ENCODE measurements at regions not wholly inside any gene's neighbourhood (a gene's known extent, or its start where the extent isn't known, plus 50 kb on each side); places are given as distances from the start of the nearest gene placed in this dataset.

DNA sequence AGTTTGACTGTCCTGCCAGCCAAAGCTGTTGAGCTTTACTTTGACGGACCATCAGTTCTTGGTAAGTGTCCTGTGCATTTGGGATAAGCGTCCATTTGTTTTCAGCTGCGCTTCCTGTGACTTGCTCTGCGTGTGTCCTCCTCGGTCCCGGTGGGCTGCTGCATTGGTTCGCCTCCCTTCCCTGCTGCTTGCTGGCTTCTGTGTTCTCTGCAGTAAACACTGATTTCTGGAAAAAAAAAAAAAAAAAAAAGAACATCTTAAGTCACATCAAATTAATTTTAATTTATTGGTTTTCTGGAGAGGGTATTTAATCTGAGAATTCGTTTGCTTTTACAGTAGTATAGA is 264.1 kb downstream of the SEC23A start:
- Histone ChIP-seq H2AFZ (ENCODE audit: low read depth, low read length) (no peak overlapping the region), H3K27ac (ENCODE audit: extremely low read depth, low read depth, low read length) (no peak overlapping the region), H3K27me3 (ENCODE audit: control insufficient read depth in 2 of 2, insufficient read depth in 2 of 2, low read length in 2 of 2) (no peaks in the 10 kb centered on the region; a peak in 1 of 5 replicates), H3K9me3 (replicated peaks; ENCODE audit: control insufficient read depth, insufficient read depth, low read depth, low read length) (no peaks in the 10 kb centered on the region), H3K79me2 (ENCODE audit: control insufficient read depth, insufficient read depth, low read length) (no peaks in the 10 kb centered on the region), H3K9me1 (ENCODE audit: control insufficient read depth, insufficient read depth, low read length) (no peaks in the 10 kb centered on the region), H3K36me3 (ENCODE audit: control insufficient read depth, insufficient read depth, low read length) (no peaks in the 10 kb centered on the region), H4K20me1 (replicated peaks; ENCODE audit: control insufficient read depth, insufficient read depth, low read length) (no peaks in the 10 kb centered on the region), H3K9ac (ENCODE audit: insufficient read depth in 1 of 2, low read depth in 2 of 2, low read length in 2 of 2) (no peak overlapping the region), H3K4me3 (no peak overlapping the region), H3K4me2 (ENCODE audit: insufficient read depth, low read length) (no peak overlapping the region), H3K4me1 (replicated peaks in 1 of 2; ENCODE audit: control insufficient read depth in 2 of 2, insufficient read depth in 2 of 2, low read length in 2 of 2) (no peaks in the 10 kb centered on the region)
- no TSS peak for BruUV-seq (replicated peaks)
- DNase-seq (ENCODE audit: extremely low read depth in 1 of 4, low spot score in 3 of 4) (no peak), FAIRE-seq (no peak), ATAC-seq (no peak)
- TF ChIP-seq ZSCAN29 (IDR thresholded peaks at IDR 0.05) (no peak), POLR2G (IDR thresholded peaks at IDR 0.05; ENCODE audit: low read depth, low read length) (no peak), PTTG1 (tag; IDR thresholded peaks at IDR 0.05; ENCODE audit: low read depth) (no peak), ZNF282 (CRISPR knock-in tag; IDR thresholded peaks at IDR 0.05) (no peak)
- TF ChIP-seq, protein P1, sequence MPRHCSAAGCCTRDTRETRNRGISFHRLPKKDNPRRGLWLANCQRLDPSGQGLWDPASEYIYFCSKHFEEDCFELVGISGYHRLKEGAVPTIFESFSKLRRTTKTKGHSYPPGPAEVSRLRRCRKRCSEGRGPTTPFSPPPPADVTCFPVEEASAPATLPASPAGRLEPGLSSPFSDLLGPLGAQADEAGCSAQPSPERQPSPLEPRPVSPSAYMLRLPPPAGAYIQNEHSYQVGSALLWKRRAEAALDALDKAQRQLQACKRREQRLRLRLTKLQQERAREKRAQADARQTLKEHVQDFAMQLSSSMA (CRISPR knock-in tag; IDR thresholded peaks at IDR 0.05), result no peak
- intact Hi-C loops (cut with micrococcal nuclease) (no loop called here), in situ Hi-C loops (cut with MboI) (no loop called here)
- ChIA-PET CTCF (ENCODE audit: low intra/inter-chr PET ratio) (no interaction called here), POLR2A (no interaction called here)
- 0% methylated on average over 8 of the region's 8 CpGs for WGBS (ENCODE audit: insufficient coverage, low coverage, missing lambda C conversion rate)
